Neutrophil (primary cell): ENCODE measurements at regions not wholly inside any gene's neighbourhood (a gene's known extent, or its start where the extent isn't known, plus 50 kb on each side); places are given as distances from the start of the nearest gene placed in this dataset.

Source experiments
- H3K27ac ChIP-seq: fragments of 200-600 bp; sonication (generic); 2 replicates; pipeline ENCODE4 v1.5.1; 2016; ENCODE audit warnings: mild to moderate bottlenecking, moderate library complexity
- H3K27me3 ChIP-seq: fragments of 200-600 bp; sonication (generic); 2 replicates; pipeline ENCODE4 v1.6.0; 2016; ENCODE audit warnings: mild to moderate bottlenecking
- H3K36me3 ChIP-seq: fragments of 200-600 bp; sonication (generic); 2 replicates; pipeline ENCODE4 v1.5.1; 2017
- H3K4me1 ChIP-seq, 2 experiments: fragments of 200-600 bp in 1 of 2; sonication (generic) in 1 of 2; 1 replicate in 1 of 2; 2 replicates in 1 of 2; pipeline versions ENCODE4 v1.5.1 to v1.6.1; 2013 to 2016; ENCODE audit warnings: low read depth in 1 of 2, low read length in 1 of 2, mild to moderate bottlenecking in 1 of 2, moderate library complexity in 1 of 2; ENCODE audit not compliant: control insufficient read depth in 1 of 2, insufficient read depth in 1 of 2
- H3K4me3 ChIP-seq, 2 experiments: fragments of 200-600 bp in 1 of 2; sonication (generic) in 1 of 2; 1 replicate in 1 of 2; 2 replicates in 1 of 2; pipeline ENCODE4 v1.5.1; 2013 to 2016; ENCODE audit warnings: low read depth in 1 of 2, low read length in 1 of 2, mild to moderate bottlenecking in 1 of 2, moderate library complexity in 1 of 2
- H3K9me3 ChIP-seq: fragments of 200-600 bp; sonication (generic); 2 replicates; pipeline ENCODE4 v1.5.1; 2016
- TF ChIP-seq, protein P1 (sequence below): fragments of 200-600 bp; sonication (generic); IDR thresholded peaks from 2 replicates; pipeline ENCODE4 v1.5.1; 2016; ENCODE audit warnings: antibody characterized with exemption

DNA sequence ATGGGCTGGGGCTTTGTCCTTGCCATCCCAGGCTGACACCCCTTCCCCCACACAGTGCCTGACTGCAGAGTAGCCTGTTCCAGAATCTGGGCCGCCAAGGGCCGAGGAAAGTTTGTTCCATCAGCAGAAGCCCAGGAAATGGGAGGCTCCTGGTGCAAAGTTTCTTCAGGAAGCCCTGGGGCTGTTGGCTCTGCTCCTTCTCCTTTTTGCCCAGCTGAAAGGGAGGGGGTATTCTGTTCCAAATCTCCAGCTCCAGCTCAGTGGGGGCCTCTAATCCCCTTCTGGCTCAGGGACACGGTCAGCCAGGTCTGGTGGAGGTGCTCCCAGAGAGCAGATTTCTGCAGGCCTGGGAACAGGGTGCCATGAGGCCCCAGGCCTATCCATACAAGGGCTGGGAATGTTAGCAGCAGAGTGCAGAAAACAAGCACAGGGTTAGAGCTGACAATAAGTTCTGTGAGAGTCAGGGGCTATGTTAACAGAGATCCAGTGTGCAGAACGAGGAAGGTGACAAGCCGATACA is 399.5 kb downstream of the RPS24 start:
- TF ChIP-seq, protein P1, sequence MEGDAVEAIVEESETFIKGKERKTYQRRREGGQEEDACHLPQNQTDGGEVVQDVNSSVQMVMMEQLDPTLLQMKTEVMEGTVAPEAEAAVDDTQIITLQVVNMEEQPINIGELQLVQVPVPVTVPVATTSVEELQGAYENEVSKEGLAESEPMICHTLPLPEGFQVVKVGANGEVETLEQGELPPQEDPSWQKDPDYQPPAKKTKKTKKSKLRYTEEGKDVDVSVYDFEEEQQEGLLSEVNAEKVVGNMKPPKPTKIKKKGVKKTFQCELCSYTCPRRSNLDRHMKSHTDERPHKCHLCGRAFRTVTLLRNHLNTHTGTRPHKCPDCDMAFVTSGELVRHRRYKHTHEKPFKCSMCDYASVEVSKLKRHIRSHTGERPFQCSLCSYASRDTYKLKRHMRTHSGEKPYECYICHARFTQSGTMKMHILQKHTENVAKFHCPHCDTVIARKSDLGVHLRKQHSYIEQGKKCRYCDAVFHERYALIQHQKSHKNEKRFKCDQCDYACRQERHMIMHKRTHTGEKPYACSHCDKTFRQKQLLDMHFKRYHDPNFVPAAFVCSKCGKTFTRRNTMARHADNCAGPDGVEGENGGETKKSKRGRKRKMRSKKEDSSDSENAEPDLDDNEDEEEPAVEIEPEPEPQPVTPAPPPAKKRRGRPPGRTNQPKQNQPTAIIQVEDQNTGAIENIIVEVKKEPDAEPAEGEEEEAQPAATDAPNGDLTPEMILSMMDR: no peak
- H3K4me3 ChIP-seq: no peak overlapping the region
- peaks cover 11% of the 10 kb centered on the region for H3K27me3 ChIP-seq
- H3K9me3 ChIP-seq: no peaks in the 10 kb centered on the region
- no peaks in the 10 kb centered on the region for H3K36me3 ChIP-seq
- H3K27ac ChIP-seq: no peak overlapping the region
- H3K4me1 ChIP-seq: no peaks in the 10 kb centered on the region

DNA sequence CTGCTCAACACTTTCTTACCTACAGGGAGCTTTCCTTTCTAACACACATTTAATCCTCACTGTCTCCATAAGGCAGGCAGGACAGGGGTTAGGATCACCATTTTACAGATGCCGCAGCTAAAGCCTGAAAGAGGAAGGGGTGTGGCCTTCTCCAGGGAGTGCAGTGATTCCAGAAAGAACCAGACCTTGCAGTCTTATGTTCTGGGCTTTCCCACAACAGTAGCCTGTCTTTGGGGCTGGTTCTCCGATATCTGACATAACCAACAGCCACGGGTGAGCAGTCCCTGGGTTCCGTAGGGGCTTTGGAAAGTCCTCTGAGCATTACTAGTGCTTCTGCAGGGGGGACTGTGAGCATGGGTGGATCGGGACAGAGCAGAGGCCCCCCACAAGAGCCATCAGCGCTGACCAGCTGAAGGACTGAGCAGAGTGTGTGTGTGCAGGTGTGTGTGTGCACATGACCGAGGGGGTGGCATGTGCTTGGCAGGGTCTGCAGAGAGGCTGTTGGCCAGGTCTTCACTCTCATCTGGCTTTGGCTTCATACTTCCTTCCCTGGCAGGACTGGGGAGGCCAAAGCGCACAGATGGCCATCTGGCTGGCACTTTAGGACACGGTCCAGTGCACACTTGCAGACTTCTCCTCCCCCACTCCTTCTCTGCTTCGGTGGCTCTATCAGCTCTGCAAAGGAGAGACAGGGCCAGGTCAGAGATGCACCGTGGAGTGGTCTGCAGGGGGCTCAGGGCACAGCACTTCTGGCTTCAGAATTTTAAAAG is 400.3 kb downstream of the RPS24 start:
- TF ChIP-seq, protein P1: no peak
- Histone ChIP-seq H3K27ac (no peak overlapping the region), H3K27me3 (peaks cover 11% of the 10 kb centered on the region), H3K36me3 (no peaks in the 10 kb centered on the region), H3K4me3 (no peak overlapping the region), H3K4me1 (no peaks in the 10 kb centered on the region), H3K9me3 (no peaks in the 10 kb centered on the region)

DNA sequence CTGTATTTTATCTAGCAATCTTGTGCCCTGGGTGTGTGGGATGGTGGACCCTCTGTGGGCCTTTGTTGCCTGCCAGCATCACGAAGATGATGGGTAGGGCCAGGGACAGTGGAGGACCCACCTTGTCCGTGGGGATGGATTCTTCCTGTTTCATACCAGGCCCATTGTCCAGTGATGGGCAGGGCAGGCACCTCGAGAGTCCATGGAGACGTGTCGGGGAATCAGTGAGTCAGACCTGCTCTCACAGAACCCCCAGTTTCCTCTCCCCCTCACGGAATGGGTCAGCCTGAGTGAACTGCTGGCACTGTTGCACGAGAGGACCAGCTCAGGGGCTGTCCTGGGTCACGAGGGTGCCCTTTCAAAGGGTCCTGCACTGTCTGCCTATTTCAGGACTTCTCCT is 401.2 kb downstream of the RPS24 start:
- no peaks in the 10 kb centered on the region for H3K36me3 ChIP-seq

DNA sequence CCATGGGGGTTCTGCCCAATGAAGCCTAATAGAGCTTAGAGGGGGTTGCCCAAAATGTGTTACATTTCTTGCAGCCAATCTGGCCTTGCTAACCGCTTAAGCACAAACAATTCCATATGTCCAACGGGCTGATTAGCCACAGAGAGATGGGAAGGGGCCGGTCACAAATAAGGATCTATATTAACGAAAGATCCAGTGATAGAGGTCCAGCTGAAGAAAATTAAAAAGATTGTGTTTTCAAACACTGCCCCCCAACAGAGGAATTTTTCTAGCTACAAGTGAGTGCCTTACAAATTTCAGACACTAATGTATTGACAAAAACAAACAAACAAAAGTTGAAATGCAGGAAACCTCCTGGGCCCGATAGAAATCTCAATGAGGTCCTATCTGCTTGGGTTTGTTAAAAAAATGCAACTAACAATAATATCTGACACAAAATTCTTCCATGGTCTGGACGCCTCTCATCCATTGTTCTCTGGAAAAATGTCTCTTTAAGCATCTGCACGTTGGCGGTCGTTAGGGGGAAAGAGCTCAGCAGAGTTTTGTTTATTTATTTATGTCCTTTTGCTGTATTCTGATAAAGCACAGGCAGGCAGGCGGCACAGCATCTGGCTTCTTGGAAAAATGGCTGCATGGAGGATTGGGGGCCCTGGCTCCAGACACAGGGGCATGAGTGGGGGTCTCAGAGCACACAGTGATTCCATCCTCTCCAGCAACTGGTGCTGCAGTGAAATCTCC is 402.0 kb downstream of the RPS24 start:
- no peak overlapping the region for H3K4me3 ChIP-seq
- H3K27me3 ChIP-seq: peaks cover 10% of the 10 kb centered on the region
- no peaks in the 10 kb centered on the region for H3K36me3 ChIP-seq
- TF ChIP-seq, protein P1: no peak
- no peak overlapping the region for H3K27ac ChIP-seq
- no peaks in the 10 kb centered on the region for H3K4me1 ChIP-seq
- no peaks in the 10 kb centered on the region for H3K9me3 ChIP-seq

More for the DNA sequence above, 401.2 kb downstream of the RPS24 start:
- Histone ChIP-seq H3K27ac (no peak overlapping the region), H3K27me3 (peaks cover 11% of the 10 kb centered on the region), H3K4me1 (no peaks in the 10 kb centered on the region), H3K9me3 (no peaks in the 10 kb centered on the region), H3K4me3 (no peak overlapping the region)
- TF ChIP-seq, protein P1: no peak

DNA sequence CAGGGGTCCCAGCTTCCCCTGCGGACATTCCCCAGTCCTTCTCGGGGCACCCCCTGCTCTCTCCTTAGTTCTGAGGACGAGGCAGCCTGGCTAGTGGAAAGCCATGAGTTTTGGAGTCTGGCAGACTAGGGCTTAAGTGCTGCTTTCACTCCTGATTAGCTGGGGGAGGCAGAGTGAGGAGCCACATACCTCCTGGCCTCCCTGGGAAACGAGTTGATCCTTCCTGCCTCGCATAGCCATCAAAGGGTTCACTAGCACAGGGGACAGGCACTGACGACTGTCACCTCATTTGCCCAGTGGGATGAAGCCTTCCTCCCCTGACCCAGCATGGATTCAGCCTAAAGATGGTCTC is 402.5 kb downstream of the RPS24 start:
- peaks cover 6% of the 10 kb centered on the region for H3K27me3 ChIP-seq
- no peaks in the 10 kb centered on the region for H3K36me3 ChIP-seq
- TF ChIP-seq, protein P1: no peak
- H3K27ac ChIP-seq: no peak overlapping the region
- no peak overlapping the region for H3K4me3 ChIP-seq
- no peaks in the 10 kb centered on the region for H3K9me3 ChIP-seq
- no peaks in the 10 kb centered on the region for H3K4me1 ChIP-seq
